ENCODE measurements at regions not wholly inside any gene's neighbourhood (a gene's known extent, or its start where the extent isn't known, plus 50 kb on each side); places are given as distances from the start of the nearest gene placed in this dataset.
"Not testable (repeated sequence)": the region's sequence is repeated elsewhere in the genome, so short reads cannot be mapped to it uniquely, and the experiment has no call there.

DNA sequence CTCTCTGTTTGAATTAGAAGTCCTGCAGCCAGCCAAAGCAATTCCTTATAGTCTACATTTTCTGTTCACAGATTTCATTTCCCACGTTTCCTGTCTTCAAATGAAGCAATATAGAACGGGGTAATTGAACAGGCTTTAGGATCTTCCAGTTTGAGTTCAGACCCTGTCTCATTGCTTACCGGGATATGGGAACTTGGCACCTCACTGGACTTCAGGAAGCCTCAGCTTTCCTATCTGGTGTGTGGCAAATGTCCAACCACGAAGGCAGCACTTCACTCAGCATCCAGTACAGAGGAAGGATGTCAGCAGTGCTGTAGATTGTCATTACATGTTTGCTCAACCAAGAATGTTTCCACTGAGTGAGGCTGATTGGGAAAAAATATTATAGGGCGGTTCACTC lies 271.1 kb upstream of the ZFP42 start:
- DNase-seq: no peak

DNA sequence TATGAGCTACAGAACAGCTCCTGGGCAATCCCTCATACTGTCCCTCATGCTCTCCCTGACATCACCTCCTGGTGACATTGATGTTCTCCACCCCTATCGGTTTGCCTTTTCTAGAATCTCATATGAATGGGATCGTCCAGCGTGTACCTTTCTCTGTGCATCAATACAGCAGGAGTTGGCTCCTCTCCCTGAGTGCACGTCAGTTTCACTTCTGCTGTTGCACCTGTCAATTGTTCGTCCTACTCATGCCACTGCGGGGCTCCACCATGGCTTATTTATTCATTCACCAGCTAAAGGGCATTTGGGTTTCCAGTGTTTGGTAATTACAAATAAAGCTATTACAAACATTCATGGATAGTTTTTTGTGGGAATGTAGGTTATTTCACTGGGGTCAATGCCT lies 269.1 kb upstream of the ZFP42 start:
- no peak for DNase-seq

DNA sequence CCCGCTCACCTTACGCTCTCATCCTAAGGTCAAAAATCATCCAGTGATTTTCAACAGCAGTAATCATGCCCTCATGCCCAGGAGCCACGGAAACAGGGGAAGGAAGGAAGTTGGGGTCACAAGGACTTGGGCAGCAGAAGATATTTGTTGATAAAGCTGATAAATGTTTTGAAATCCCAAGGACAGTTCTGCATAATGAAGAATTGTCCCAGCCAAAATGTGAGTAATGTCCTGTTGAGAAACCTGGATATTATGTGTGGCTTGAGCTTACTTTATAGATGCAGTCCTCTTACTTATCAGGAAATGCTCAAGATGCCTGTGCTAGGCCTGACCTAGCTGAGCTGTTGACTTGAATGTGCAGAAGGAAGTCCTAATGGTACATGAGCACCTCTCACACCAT lies 263.0 kb upstream of the ZFP42 start:
- DNase-seq: no peak

DNA sequence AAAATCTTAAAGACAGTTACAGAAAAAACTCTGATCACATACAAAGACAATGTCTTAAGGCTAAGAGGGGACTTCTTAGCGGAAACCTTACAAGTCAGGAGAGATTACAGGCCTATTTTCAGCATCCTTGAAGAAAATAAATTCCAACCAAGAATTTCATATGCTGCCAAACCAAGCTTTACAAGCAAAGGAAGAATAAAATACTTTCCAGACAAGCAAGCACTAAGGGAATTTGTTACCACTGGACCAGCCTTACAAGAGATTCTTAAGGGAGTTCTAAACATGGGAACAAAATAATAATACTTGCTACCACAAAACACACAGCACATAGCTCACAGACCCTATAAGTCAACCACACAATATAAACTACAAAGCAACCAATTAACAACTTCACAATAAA lies 255.8 kb upstream of the ZFP42 start:
- DNase-seq: no peak

DNA sequence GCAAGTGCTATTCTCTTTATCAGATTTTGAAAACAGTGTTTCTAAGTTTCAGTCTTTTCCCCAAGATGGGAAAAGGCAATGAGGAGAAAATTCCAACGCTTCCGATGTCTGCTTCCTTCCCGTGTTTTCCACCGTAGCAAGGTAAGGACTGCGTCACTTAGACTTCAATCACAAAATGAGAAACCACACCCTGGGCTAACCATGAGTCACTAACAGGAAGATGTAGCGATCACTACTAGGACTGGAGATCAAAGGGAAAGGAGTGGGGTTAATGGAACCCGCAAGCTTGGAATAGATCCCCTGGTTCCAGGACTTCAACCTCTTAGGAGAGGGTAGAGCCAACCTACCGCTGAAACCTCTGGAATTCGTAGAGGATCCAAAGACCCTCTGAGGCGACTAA lies 250.7 kb upstream of the ZFP42 start:
- no peak for DNase-seq

DNA sequence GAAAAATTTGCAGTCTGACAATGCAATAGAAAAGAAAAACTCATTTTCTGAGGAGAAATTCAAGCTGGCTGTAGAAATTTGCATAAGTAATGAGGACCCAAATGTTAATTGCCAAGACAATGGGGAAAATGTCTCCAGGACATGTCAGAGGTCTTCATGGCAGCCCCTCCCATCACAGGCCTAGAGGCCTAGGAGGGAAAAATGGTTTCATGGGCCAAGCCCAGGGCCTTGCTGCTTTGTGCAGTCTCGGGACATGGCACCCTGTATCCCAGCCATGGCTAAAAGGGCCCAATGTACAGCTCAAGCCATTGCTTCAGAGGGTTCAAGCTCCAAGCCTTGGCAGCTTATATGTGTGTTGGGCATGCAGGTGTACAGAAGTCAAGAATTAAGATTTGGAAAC lies 244.9 kb upstream of the ZFP42 start:
- not testable (repeated sequence) for DNase-seq

DNA sequence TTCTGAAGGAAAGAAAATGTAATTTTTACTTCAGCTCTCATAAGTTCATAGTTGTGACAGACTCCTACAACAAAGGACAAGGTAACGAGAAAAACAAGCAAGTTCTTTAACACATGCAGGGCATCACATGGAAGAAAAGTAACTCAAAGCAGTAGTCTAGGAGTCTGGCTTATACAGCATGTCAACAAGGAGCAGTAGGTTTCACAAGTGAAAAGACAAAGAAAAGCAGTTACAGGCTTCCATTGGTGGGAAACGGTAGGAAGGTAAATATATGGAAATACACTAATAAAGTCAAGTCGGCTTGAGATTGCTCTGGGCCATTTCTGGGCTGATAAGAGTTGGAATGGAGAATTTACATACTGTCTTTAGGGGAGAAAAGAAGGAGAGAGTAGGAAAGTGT lies 228.4 kb upstream of the ZFP42 start:
- no peak for DNase-seq

DNA sequence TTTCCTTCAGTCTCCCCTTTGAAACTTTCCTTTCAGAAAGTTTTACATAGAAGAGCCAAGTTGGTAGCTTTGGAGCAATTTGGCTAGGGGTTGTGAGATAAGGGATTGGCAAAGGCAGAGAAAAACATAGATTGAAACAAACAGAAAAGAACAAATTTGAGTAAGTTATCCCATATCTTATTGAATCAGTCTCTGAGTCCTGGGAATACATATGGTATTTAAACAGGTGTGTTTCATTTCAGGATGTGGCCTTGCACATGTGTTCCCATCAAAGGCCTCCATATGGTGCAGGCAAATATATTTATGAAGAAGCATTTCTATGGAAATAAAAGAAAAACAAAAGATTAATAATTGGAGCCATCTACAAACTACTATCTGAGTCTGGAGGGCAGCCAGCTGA lies 227.9 kb upstream of the ZFP42 start:
- DNase-seq: no peak

DNA sequence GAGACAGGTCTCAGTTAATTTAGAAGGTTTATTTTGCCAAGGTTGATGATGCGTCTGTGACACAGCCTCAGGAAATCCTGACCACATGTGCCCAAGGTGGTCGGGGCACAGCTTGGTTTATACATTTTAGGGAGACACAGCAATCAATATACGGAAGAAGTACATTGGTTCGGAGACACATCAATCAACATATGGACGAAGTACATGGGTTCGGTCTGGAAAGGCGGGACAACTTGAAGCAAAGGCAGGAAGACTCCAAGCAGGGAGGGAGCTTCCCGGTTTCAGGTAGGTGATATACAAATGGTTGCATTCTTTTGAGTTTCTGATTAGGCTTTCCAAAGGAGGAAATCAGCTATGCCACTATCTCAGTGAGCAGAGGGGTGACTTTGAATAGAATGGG lies 225.2 kb upstream of the ZFP42 start:
- no peak for DNase-seq

DNA sequence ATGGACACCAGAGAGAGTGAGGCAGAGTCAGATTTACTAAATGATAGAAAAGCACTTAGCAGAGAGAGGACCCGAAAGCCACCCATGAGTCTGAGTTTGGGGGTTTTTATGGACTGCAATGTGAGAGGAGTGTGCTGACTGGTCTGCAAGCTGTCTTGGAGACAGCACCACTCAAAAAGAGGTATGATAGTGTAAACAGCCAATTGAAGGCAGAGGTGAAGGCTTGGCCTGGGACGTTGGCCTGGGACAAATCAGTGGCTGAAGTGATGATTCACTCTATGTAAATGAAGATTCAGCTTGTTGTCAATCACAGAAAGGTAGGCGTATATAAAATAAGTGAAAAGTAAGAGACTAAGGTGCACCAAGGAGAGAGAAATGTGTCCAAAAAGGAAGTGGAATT lies 217.6 kb upstream of the ZFP42 start:
- no peak for DNase-seq

DNA sequence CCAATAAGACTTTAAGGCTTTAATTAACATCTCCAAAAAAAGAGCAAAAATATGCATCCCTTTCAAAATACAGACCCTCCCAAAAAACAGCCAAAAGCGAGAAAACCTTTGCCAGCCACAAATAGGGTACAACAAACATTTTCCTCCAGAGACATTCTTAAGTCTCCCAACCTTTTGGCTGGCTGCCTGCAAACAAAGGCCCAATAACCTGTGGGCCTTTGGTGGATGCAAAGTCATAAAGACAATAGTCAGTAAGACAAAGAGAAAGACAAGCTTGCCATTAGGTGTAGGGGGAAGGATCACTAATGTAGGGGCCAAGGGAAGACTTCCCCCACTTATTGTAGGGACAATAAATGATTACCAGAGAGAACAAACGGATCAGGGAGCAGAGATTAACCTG lies 215.5 kb upstream of the ZFP42 start:
- no peak for DNase-seq

DNA sequence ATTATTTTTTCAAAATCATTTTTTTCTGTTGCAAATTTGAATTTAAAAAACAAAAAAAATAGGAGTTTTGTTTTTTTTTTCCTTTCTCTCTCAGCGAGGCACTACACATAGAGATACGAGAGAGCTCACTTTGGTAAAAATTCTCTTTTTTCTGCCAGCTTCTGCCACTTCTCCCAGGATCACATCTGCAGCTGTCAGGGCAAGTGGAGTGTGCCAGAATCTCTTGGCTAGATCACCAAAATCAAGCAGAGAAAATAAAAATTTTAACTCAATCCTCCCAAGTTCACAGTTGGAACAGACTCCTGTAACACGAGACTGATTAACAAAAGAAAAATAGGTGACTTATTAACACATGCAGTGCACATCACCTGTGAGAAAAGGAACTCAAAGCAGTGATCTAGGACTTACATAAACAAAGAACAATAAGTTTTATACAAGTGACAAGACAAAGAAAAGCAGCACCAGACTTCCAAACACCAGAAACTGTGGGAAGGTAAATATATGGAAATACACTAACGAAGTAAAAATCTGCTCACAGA lies 213.2 kb upstream of the ZFP42 start:
- no peak for DNase-seq

DNA sequence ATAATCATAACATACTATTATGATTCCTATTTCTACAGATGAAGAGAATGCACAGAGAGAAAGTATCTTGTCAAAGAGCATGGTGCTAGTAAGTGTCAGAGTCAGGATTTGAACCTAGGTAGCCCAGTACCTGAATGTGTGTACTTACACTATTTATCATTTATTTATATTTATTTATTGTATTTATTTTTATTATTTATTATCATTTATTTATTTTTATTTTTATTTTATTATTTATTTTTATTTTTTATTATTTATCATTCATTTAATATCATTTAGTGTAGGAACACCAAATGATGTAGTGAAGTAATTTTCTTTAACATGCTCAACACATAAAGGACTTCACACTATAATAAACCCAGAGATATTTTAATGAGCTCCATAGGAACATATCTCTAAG lies 209.4 kb upstream of the ZFP42 start:
- DNase-seq: no peak

DNA sequence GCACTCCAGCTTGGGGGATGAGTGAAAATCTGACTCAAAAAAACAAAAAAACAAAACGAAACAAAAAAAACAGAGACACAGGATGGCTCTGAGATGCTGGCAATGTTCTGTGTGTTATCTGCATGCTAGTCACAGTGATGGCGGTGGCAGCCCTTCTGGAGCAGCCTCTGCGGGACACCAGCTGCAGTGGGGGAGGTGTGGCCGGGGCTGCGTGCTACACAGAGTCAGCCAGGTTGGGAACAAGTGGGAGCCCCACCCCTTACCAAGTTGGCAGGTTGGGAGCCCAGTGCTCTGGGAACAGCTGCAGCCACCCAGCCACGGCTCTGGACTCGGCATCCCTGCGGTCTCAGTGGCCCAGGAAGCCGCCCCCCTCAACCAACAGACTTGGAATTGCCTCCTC lies 206.5 kb upstream of the ZFP42 start:
- no peak for DNase-seq

DNA sequence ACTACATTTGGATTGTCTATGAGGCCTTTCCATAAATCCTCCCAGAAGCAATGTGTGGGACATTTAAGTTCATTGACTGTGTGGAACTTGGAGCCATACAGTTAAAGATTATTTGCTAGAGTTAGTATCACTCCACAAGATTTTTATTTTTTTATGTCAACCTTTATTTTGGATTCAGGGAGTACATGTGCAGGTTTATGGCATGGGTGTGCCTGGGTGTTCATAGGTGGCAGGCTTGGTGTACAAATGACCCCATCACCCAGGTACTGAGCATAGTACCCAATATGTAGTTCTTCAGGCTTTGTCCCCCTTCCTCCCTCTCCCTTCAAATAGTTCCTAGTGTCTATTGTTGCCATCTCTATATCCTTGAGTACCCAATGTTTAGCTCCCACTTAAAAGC lies 199.8 kb upstream of the ZFP42 start:
- DNase-seq: no peak

DNA sequence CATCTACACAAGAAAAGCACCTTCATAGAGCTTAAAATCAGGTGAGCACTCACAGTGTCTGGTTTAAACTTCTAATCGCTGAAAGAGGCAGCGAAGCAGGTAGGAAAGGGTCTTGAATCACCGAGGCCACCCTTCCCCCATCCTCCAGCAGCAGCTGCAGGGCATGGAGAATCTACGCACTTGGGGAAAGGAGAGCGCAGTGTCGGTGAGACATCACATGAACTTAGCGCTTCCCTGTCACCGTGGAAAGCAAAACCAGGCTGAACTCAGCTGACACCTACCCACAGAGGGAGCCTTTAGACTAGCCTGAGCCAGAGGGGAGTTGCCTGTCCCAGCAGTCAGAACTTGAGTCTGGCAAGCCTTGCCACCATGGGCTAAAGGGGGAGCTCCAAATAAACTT lies 197.2 kb upstream of the ZFP42 start:
- no peak for DNase-seq

DNA sequence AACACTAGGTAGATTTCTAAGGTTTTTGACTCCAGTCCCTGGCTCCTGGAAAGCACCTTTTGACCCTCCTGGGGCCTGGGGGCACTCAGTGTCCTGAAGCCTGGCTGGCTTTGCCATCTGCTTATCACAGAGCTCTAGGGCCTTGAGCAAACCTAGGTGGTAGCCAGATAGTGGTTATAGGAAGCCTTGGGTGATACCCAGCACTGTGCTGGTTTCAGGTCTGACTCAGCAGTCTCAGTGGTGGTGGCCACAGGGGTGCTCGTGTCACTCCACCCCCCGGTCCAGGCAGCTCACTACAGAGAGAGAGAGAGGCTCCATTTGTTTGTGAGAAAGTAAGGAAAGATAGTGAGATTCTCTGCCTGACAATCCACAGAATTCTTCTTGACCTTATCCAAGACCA lies 195.8 kb upstream of the ZFP42 start:
- no peak for DNase-seq

DNA sequence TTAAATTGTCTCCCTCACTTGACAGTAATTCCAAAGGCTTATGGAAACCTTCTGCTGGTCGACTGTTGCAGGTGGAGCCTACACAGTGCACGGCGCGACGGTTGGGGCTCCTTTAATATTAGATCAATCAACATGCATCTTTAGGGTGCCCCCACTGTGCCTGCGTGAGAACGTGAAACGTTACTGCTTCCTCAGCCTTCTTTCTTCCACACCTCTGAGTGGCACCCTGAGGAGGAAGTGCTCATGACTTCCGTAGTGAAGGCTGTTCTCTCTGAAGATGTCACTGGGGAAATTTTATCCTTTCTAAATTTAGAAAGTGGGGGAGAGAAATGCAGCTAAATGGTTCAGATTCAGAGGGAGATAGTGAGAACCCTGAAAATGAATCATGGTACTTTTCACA lies 184.0 kb upstream of the ZFP42 start:
- no peak for DNase-seq

DNA sequence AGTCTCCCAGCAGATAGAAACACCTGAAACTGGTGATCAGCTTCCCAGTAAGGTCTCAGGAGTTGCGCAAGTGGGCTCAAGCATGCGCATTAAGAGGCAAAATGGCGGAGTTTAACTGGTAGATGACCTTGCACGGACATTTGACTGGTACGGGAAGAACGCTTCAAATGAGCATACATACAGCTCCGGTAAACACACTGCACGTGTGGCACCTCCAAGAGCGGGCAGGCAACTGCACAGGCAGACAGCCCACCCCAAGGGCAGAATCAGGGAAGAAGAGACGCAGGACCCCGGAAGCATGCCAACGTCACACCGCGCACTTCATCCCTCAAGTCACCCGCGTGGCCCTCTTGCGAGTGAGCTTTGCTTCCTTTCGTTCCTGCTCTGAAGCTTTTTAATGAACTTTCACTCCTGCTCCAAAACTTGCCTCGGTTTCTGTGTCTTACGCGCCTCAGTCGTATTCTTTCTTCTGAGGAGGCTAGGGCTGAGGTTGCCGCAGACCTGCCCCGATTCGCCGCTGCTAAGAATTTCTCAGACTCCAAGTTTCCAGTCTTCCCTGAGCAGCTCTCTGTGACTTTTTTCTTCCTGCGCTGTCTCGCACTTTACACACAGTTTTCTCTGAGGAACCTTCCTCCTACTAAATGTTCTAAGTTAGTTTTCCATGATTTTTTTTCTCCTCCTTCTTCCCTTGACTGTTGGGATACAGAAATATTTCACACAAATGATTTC lies 180.7 kb upstream of the ZFP42 start:
- DNase-seq: no peak

DNA sequence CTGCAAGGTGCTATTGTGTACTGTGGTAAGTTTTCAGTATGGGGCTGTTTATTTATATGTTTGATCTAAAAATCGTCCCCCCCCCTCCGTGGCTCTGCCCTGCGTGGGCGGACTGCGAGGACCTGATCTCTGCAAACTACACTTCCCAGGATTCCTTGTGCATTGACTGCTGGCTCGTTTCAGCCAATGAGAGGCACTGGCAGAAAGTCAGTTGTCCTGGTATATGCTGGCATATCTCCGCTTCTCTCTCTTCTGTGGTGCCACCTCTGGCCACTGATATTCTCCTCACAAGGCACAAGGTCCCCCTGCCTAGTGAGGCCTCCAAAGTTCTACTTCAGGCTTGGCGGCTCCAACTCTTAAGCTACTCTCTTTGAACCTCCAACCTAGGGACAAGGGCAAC lies 168.8 kb upstream of the ZFP42 start:
- no peak for DNase-seq

DNA sequence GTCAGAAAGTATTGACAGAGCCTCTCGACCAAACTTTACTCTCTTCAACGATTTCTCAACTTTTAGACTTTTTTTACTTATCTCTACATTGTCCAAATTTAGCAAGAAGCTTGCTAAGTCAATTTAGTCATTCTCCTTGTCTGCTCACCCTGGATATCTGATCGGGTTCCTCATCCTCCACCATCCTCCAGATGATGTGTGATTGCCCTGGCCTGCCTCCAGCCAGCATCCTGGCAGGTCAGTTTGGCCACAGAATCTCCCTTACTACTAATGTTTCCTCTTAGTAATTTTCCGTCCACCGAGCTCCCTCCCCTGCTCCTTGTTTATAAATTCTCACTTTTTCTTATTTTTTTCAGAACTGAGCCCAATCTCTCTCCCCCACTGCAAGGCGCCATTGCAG lies 167.9 kb upstream of the ZFP42 start:
- DNase-seq: no peak

DNA sequence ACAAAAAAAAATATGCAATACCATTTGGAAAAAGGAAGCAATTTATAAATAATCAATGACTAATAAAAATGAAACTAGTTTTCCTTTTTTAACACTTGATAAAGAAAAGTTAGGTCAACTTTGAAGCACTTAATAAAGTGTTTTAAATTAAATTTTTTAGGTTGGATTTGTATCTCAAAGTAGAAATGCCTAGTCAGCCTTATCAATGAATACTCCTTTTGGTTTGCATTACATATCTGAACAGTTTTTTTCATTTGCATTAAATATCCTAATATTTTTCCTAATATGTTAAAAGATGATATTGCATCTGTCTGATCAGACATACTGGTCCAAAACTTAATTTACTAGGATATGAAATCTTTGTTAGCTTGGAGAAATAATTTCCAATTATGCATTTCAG lies 155.8 kb upstream of the ZFP42 start:
- DNase-seq: no peak

DNA sequence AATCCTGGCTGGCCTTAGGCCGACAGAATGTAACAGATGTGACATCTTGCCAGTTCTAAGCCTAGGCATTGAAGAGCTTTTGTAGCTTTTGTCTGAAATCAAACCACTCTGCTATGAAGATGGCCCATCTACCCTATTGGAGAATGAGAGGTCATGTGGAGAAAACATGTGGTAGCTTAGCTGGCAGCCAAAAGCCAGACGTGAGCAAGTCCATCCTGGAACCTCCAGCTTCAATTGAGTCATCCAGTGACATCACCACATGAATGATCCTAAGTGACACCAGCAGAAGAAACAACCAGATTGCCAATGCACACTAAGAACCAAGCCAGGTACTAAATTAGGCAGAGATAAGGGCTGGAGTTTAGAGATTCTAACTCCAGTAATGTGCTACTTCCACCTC lies 154.8 kb upstream of the ZFP42 start:
- no peak for DNase-seq

DNA sequence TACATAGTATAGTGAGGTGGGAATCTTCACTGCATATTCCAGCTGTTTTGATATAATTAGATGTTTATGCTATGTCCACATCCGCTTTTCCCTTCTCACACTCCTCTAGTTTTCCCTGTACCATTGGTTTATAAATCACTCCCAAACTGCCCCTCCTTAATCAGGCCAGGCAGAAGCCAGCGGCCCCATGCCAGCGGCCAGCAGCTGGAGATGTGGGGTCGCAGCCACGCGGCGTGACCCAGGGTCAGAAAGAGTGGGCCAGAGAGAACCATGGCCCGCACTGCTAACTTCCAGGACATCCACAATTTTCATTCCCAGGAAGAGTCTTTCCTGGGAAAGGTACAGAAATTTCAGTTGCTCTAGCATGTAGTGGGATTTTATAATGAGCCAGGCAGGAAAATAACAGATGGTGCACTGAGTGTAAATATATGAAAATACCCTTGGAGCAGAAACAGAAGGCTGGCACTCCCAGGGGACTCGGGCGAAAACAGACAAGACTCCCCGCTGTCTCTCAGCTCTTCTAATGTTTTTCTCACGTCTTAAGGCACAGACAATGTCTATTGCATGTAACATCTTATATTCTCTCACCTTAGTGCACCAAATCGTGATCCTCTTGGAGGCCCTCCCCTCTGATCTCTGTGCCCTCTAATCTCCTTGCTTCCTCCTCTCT lies 145.9 kb upstream of the ZFP42 start:
- DNase-seq: no peak

DNA sequence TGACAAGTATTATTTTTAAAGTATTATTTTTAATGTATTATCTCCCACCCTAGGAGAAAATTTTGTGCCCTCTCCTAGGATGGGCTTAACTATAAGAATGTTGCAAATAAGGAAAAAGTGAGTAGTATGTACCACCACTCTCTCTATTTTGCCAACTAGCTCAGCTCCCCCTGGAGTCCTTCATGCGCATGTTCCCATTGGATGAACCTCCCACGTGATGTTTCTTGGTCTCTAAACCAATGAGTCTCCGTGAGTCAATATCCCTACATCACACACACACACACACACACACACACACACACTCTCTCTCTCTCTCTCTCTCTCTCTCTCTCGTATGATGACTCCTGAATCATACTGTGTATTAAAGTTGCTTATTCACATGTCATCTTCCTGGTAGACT lies 129.7 kb upstream of the ZFP42 start:
- DNase-seq: no peak
